ENCODE measurements at regions not wholly inside any gene's neighbourhood (a gene's known extent, or its start where the extent isn't known, plus 50 kb on each side); places are given as distances from the start of the nearest gene placed in this dataset.

DNA sequence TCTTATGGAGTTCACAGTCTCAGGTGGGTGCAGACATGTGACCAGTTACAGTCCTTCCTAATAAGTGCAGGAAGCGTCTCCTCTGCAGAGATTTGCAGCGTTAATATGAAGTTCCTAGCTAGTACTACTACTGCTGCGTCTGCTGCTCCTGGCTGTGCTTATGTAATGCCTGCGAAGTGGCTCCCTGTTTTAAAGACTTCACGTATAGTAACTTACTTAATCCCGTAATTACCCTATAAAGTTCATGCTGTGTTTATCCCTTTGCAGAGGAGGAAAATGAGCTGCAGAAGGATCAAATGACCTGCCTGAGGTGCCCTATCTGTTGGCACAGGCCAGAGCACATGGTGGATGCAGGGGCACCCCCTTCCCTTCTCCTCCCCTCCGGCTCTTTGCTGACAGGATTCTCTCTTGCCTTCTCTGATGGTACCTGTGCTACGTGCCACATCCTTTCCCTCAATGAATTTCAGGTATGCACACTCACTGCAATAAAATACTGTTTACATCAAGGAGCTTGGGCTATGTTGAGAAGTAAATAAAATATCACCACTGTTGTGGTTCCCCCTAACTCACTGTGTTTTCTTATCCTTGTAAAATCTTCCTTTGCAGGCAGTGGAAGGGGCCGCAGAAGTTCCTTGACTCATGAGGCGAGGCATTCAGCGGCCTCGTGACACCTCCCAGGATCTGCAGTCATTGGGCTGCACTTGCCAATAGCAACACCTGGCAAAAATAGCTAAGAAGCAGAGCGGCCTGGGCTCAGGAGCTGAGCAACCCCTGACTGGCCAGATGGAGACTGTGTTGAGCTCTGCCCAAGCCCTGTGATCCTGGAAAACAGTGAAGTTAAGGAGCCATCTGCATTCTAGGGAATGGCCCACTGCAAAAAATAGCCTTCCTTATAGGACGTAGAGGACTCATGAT lies 188.9 kb upstream of the ATP10A start (continued):
- TF ChIP-seq, protein P1, sequence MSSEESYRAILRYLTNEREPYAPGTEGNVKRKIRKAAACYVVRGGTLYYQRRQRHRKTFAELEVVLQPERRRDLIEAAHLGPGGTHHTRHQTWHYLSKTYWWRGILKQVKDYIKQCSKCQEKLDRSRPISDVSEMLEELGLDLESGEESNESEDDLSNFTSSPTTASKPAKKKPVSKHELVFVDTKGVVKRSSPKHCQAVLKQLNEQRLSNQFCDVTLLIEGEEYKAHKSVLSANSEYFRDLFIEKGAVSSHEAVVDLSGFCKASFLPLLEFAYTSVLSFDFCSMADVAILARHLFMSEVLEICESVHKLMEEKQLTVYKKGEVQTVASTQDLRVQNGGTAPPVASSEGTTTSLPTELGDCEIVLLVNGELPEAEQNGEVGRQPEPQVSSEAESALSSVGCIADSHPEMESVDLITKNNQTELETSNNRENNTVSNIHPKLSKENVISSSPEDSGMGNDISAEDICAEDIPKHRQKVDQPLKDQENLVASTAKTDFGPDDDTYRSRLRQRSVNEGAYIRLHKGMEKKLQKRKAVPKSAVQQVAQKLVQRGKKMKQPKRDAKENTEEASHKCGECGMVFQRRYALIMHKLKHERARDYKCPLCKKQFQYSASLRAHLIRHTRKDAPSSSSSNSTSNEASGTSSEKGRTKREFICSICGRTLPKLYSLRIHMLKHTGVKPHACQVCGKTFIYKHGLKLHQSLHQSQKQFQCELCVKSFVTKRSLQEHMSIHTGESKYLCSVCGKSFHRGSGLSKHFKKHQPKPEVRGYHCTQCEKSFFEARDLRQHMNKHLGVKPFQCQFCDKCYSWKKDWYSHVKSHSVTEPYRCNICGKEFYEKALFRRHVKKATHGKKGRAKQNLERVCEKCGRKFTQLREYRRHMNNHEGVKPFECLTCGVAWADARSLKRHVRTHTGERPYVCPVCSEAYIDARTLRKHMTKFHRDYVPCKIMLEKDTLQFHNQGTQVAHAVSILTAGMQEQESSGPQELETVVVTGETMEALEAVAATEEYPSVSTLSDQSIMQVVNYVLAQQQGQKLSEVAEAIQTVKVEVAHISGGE (tag by site-specific recombination; conservative IDR thresholded peaks at IDR 0.05; ENCODE audit: low read depth), result no peak
- TF ChIP-seq, protein P2, sequence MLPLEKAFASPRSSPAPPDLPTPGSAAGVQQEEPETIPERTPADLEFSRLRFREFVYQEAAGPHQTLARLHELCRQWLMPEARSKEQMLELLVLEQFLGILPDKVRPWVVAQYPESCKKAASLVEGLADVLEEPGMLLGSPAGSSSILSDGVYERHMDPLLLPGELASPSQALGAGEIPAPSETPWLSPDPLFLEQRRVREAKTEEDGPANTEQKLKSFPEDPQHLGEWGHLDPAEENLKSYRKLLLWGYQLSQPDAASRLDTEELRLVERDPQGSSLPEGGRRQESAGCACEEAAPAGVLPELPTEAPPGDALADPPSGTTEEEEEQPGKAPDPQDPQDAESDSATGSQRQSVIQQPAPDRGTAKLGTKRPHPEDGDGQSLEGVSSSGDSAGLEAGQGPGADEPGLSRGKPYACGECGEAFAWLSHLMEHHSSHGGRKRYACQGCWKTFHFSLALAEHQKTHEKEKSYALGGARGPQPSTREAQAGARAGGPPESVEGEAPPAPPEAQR (tag by site-specific recombination; IDR thresholded peaks at IDR 0.05), result no peak
- TF ChIP-seq ZFP3 (tag by site-specific recombination; IDR thresholded peaks at IDR 0.05; ENCODE audit: low read depth), result no peak
- no peak for TF ChIP-seq ZNF530 (tag by site-specific recombination; IDR thresholded peaks at IDR 0.05; ENCODE audit: low read depth)
- no peak for TF ChIP-seq YY2 (tag by site-specific recombination; IDR thresholded peaks at IDR 0.05)
- TF ChIP-seq, protein P3, sequence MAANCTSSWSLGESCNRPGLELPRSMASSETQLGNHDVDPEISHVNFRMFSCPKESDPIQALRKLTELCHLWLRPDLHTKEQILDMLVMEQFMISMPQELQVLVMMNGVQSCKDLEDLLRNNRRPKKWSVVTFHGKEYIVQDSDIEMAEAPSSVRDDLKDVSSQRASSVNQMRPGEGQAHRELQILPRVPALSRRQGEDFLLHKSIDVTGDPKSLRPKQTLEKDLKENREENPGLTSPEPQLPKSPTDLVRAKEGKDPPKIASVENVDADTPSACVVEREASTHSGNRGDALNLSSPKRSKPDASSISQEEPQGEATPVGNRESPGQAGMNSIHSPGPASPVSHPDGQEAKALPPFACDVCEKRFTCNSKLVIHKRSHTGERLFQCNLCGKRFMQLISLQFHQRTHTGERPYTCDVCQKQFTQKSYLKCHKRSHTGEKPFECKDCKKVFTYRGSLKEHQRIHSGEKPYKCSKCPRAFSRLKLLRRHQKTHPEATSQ (tag by site-specific recombination; IDR thresholded peaks at IDR 0.05), result no peak
- no peak for TF ChIP-seq ZNF302 (tag by site-specific recombination; IDR thresholded peaks at IDR 0.05; ENCODE audit: low read depth)
- no peak for TF ChIP-seq KLF1 (tag by site-specific recombination; IDR thresholded peaks at IDR 0.05)
- TF ChIP-seq, protein P4, sequence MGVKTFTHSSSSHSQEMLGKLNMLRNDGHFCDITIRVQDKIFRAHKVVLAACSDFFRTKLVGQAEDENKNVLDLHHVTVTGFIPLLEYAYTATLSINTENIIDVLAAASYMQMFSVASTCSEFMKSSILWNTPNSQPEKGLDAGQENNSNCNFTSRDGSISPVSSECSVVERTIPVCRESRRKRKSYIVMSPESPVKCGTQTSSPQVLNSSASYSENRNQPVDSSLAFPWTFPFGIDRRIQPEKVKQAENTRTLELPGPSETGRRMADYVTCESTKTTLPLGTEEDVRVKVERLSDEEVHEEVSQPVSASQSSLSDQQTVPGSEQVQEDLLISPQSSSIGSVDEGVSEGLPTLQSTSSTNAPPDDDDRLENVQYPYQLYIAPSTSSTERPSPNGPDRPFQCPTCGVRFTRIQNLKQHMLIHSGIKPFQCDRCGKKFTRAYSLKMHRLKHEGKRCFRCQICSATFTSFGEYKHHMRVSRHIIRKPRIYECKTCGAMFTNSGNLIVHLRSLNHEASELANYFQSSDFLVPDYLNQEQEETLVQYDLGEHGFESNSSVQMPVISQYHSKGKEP (tag by site-specific recombination; IDR thresholded peaks at IDR 0.05), result peak; percentile 82
- no peak for TF ChIP-seq ZNF785 (tag by site-specific recombination; IDR thresholded peaks at IDR 0.05)
- TF ChIP-seq ZNF707 (tag by site-specific recombination; IDR thresholded peaks at IDR 0.05), result no peak
- no peak for TF ChIP-seq ZNF214 (tag by site-specific recombination; IDR thresholded peaks at IDR 0.05; ENCODE audit: borderline replicate concordance)
- TF ChIP-seq, protein P5, sequence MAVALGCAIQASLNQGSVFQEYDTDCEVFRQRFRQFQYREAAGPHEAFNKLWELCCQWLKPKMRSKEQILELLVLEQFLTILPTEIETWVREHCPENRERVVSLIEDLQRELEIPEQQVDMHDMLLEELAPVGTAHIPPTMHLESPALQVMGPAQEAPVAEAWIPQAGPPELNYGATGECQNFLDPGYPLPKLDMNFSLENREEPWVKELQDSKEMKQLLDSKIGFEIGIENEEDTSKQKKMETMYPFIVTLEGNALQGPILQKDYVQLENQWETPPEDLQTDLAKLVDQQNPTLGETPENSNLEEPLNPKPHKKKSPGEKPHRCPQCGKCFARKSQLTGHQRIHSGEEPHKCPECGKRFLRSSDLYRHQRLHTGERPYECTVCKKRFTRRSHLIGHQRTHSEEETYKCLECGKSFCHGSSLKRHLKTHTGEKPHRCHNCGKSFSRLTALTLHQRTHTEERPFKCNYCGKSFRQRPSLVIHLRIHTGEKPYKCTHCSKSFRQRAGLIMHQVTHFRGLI (tag by site-specific recombination; IDR thresholded peaks at IDR 0.05), result no peak
- TF ChIP-seq FEZF1 (tag by site-specific recombination; IDR thresholded peaks at IDR 0.05), result peak; percentile 98
- TF ChIP-seq, protein P6, sequence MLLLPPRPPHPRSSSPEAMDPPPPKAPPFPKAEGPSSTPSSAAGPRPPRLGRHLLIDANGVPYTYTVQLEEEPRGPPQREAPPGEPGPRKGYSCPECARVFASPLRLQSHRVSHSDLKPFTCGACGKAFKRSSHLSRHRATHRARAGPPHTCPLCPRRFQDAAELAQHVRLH (tag by site-specific recombination; IDR thresholded peaks at IDR 0.05), result peak; percentile 61; the same call in 1 of the 2 replicates
- TF ChIP-seq ZNF654 (tag by site-specific recombination; IDR thresholded peaks at IDR 0.05; ENCODE audit: low read depth), result no peak
- TF ChIP-seq ZNF76 (tag by site-specific recombination; IDR thresholded peaks at IDR 0.05; ENCODE audit: borderline replicate concordance, low read depth), result no peak
- TF ChIP-seq ZNF274 (IDR thresholded peaks at IDR 0.05; ENCODE audit: low read length), result no peak
- no peak for TF ChIP-seq ZNF274 (tag by site-specific recombination; IDR thresholded peaks at IDR 0.05; ENCODE audit: borderline replicate concordance)
- peak; percentile 43; the same call in 1 of the 2 replicates for TF ChIP-seq GLI2 (tag by site-specific recombination; IDR thresholded peaks at IDR 0.05; ENCODE audit: borderline replicate concordance, low read depth)
- peak; percentile 6; the same call in 1 of the 2 replicates for TF ChIP-seq GFI1B (tag by site-specific recombination; IDR thresholded peaks at IDR 0.05)
- 0 out of 2 replicates have a peak, but pooled peaks have one; percentile 29 for TF ChIP-seq KLF7 (tag by site-specific recombination; IDR thresholded peaks at IDR 0.05; ENCODE audit: borderline replicate concordance)
- no peak for TF ChIP-seq KLF9 (tag by site-specific recombination; IDR thresholded peaks at IDR 0.05; ENCODE audit: low read depth)
- no peak for TF ChIP-seq ZFP41 (tag by site-specific recombination; IDR thresholded peaks at IDR 0.05; ENCODE audit: borderline replicate concordance)
- TF ChIP-seq KLF8 (tag by site-specific recombination; IDR thresholded peaks at IDR 0.05), result no peak; the same call in 1 of the 2 replicates
- TF ChIP-seq, protein P7, sequence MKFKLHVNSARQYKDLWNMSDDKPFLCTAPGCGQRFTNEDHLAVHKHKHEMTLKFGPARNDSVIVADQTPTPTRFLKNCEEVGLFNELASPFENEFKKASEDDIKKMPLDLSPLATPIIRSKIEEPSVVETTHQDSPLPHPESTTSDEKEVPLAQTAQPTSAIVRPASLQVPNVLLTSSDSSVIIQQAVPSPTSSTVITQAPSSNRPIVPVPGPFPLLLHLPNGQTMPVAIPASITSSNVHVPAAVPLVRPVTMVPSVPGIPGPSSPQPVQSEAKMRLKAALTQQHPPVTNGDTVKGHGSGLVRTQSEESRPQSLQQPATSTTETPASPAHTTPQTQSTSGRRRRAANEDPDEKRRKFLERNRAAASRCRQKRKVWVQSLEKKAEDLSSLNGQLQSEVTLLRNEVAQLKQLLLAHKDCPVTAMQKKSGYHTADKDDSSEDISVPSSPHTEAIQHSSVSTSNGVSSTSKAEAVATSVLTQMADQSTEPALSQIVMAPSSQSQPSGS (tag by site-specific recombination; IDR thresholded peaks at IDR 0.05; ENCODE audit: low read depth), result peak; percentile 18; the same call in 1 of the 2 replicates
- TF ChIP-seq ZNF521 (tag by site-specific recombination; IDR thresholded peaks at IDR 0.05), result no peak

Data from HEK293 (cell line).